NCI-H2196 (cell line): ENCODE measurements at regions not wholly inside any gene's neighbourhood (a gene's known extent, or its start where the extent isn't known, plus 50 kb on each side); places are given as distances from the start of the nearest gene placed in this dataset.

Experiments
- DNase-seq: peaks from one replicate; lab custom pipeline; 2025; ENCODE audit not compliant: unreplicated experiment; lab: John Stamatoyannopoulos, UW

- no peak for DNase-seq
Observed at GRCh38 chr6:97572943-97573342, 289.9 kb upstream of the MMS22L start.

GRCh38 chr6:97586344-97586743 is 303.3 kb upstream of the MMS22L start:
- DNase-seq, result no peak

- DNase-seq, result no peak
Observed at GRCh38 chr6:97591955-97592354, 308.9 kb upstream of the MMS22L start.

- DNase-seq, result no peak
Observed at GRCh38 chr6:97594844-97595243, 311.8 kb upstream of the MMS22L start.

- DNase-seq, result no peak
Observed at GRCh38 chr6:97621111-97621510, 338.1 kb upstream of the MMS22L start.

- no peak for DNase-seq
Observed at GRCh38 chr6:97626671-97627441, 343.8 kb upstream of the MMS22L start.

- no peak for DNase-seq
Observed at GRCh38 chr6:97629180-97629579, 346.2 kb upstream of the MMS22L start.

- no peak for DNase-seq
Observed at GRCh38 chr6:97630604-97631003, 347.6 kb upstream of the MMS22L start.

GRCh38 chr6:97632341-97632740 is 349.3 kb upstream of the MMS22L start:
- no peak for DNase-seq

GRCh38 chr6:97639702-97640101 is 356.7 kb upstream of the MMS22L start:
- no peak for DNase-seq

GRCh38 chr6:97644353-97644752 is 361.3 kb upstream of the MMS22L start:
- DNase-seq, result no peak

GRCh38 chr6:97645757-97646156 is 362.7 kb upstream of the MMS22L start:
- DNase-seq, result no peak

GRCh38 chr6:97653076-97653475 is 370.1 kb upstream of the MMS22L start:
- no peak for DNase-seq

GRCh38 chr6:97653517-97653916 is 370.5 kb upstream of the MMS22L start:
- DNase-seq, result no peak

- DNase-seq, result no peak
Observed at GRCh38 chr6:97654674-97655073, 371.7 kb upstream of the MMS22L start.

- DNase-seq, result no peak
Observed at GRCh38 chr6:97656236-97656635, 373.2 kb upstream of the MMS22L start.

GRCh38 chr6:97656706-97657350 is 373.8 kb upstream of the MMS22L start:
- no peak for DNase-seq

- DNase-seq, result no peak
Observed at GRCh38 chr6:97658090-97658489, 375.1 kb upstream of the MMS22L start.

GRCh38 chr6:97663252-97663651 is 380.2 kb upstream of the MMS22L start:
- no peak for DNase-seq

- DNase-seq, result no peak
Observed at GRCh38 chr6:97665446-97665845, 382.4 kb upstream of the MMS22L start.

- no peak for DNase-seq
Observed at GRCh38 chr6:97666889-97667288, 383.9 kb upstream of the MMS22L start.

- no peak for DNase-seq
Observed at GRCh38 chr6:97668716-97669115, 385.7 kb upstream of the MMS22L start.
